Muscle layer of duodenum (tissue), 2 donors: ENCODE measurements at regions not wholly inside any gene's neighbourhood (a gene's known extent, or its start where the extent isn't known, plus 50 kb on each side); places are given as distances from the start of the nearest gene placed in this dataset.

Experiments used
- H3K27ac ChIP-seq: one replicate; pipeline ENCODE4 v1.7.0; 2013; ENCODE audit warnings: mild to moderate bottlenecking, low read length
- H3K27me3 ChIP-seq: one replicate; pipeline ENCODE4 v1.7.0; 2013; ENCODE audit warnings: low read depth, mild to moderate bottlenecking, control low read depth, low read length
- H3K36me3 ChIP-seq, 2 donors: one replicate each; pipeline ENCODE4 v1.7.0; 2013; ENCODE audit warnings: low read length in 2 of 2, control low read depth in 1 of 2, mild to moderate bottlenecking in 1 of 2; ENCODE audit not compliant: insufficient read depth in 2 of 2, control insufficient read depth in 1 of 2
- H3K4me1 ChIP-seq, 2 donors: one replicate each; pipeline ENCODE4 v1.7.0; 2013; ENCODE audit warnings: low read length in 2 of 2, mild to moderate bottlenecking in 2 of 2, control low read depth in 1 of 2, moderate library complexity in 1 of 2; ENCODE audit not compliant: insufficient read depth in 2 of 2, control insufficient read depth in 1 of 2
- H3K4me3 ChIP-seq, 2 donors: one replicate each; pipeline ENCODE4 v1.7.0; 2013; ENCODE audit warnings: low read length in 2 of 2, low read depth in 1 of 2, mild to moderate bottlenecking in 1 of 2
- H3K9me3 ChIP-seq, 2 donors: one replicate each; pipeline ENCODE4 v1.7.0; 2013; ENCODE audit warnings: low read length in 2 of 2, control low read depth in 1 of 2, mild to moderate bottlenecking in 1 of 2; ENCODE audit not compliant: control insufficient read depth in 1 of 2
- donor health status: healthy.

- no peaks in the 10 kb centered on the region for H3K36me3 ChIP-seq
- H3K27me3 ChIP-seq: no peaks in the 10 kb centered on the region
- no peaks in the 10 kb centered on the region for H3K9me3 ChIP-seq
- H3K4me1 ChIP-seq: no peaks in the 10 kb centered on the region
- no peak overlapping the region for H3K27ac ChIP-seq
- H3K4me3 ChIP-seq: no peak overlapping the region
These were observed 222.0 kb upstream of the RAB4A start for GRCh38 chr1:229048896-229049295.

- no peak overlapping the region for H3K4me3 ChIP-seq
- no peaks in the 10 kb centered on the region for H3K27me3 ChIP-seq
- peaks cover 8 to 22% of the 10 kb centered on the region in 2 donors for H3K4me1 ChIP-seq
- H3K27ac ChIP-seq: no peak overlapping the region
- H3K9me3 ChIP-seq: no peaks in the 10 kb centered on the region
- H3K36me3 ChIP-seq: no peaks in the 10 kb centered on the region
These were observed 214.9 kb upstream of the RAB4A start for GRCh38 chr1:229056046-229056445.

GRCh38 chr1:229058111-229058561 is 212.8 kb upstream of the RAB4A start:
- no peaks in the 10 kb centered on the region for H3K27me3 ChIP-seq
- H3K9me3 ChIP-seq: no peaks in the 10 kb centered on the region
- no peak overlapping the region for H3K27ac ChIP-seq
- no peak overlapping the region for H3K4me3 ChIP-seq
- no peaks in the 10 kb centered on the region for H3K36me3 ChIP-seq
- H3K4me1 ChIP-seq: peaks cover 8 to 22% of the 10 kb centered on the region in 2 donors

GRCh38 chr1:229058729-229059128 is 212.2 kb upstream of the RAB4A start:
- H3K36me3 ChIP-seq: no peaks in the 10 kb centered on the region
- peaks cover 8 to 26% of the 10 kb centered on the region in 2 donors for H3K4me1 ChIP-seq
- no peaks in the 10 kb centered on the region for H3K27me3 ChIP-seq
- no peak overlapping the region for H3K27ac ChIP-seq
- H3K9me3 ChIP-seq: no peaks in the 10 kb centered on the region
- no peak overlapping the region for H3K4me3 ChIP-seq

- Histone ChIP-seq H3K4me1 (peaks cover 11 to 26% of the 10 kb centered on the region in 2 donors), H3K27ac (no peak overlapping the region), H3K36me3 (no peaks in the 10 kb centered on the region), H3K4me3 (no peak overlapping the region), H3K27me3 (no peaks in the 10 kb centered on the region), H3K9me3 (no peaks in the 10 kb centered on the region)
These were observed 211.0 kb upstream of the RAB4A start for GRCh38 chr1:229059671-229060539.

- Histone ChIP-seq H3K9me3 (no peaks in the 10 kb centered on the region), H3K27me3 (no peaks in the 10 kb centered on the region), H3K27ac (no peak overlapping the region), H3K4me3 (no peak overlapping the region), H3K4me1 (peaks cover 11 to 26% of the 10 kb centered on the region in 2 donors), H3K36me3 (no peaks in the 10 kb centered on the region)
These were observed 208.8 kb upstream of the RAB4A start for GRCh38 chr1:229062135-229062534.

- no peak overlapping the region for H3K27ac ChIP-seq
- H3K27me3 ChIP-seq: no peaks in the 10 kb centered on the region
- H3K4me1 ChIP-seq: peaks cover 8 to 27% of the 10 kb centered on the region in 2 donors
- H3K9me3 ChIP-seq: no peaks in the 10 kb centered on the region
- no peak overlapping the region for H3K4me3 ChIP-seq
- H3K36me3 ChIP-seq: no peaks in the 10 kb centered on the region
These were observed 207.6 kb upstream of the RAB4A start for GRCh38 chr1:229063154-229063773.

- Histone ChIP-seq H3K36me3 (no peaks in the 10 kb centered on the region), H3K4me3 (no peak overlapping the region), H3K4me1 (peaks cover 3 to 15% of the 10 kb centered on the region in 2 donors)
These were observed 206.4 kb upstream of the RAB4A start for GRCh38 chr1:229064320-229065168.

GRCh38 chr1:229065613-229066012 is 205.3 kb upstream of the RAB4A start:
- no peaks in the 10 kb centered on the region for H3K36me3 ChIP-seq
- H3K27ac ChIP-seq: no peak overlapping the region
- H3K9me3 ChIP-seq: no peaks in the 10 kb centered on the region
- H3K4me1 ChIP-seq: peaks cover 3 to 14% of the 10 kb centered on the region in 2 donors
- no peaks in the 10 kb centered on the region for H3K27me3 ChIP-seq
- no peak overlapping the region for H3K4me3 ChIP-seq

More at GRCh38 chr1:229064320-229065168, 206.4 kb upstream of the RAB4A start:
- Histone ChIP-seq H3K27me3 (no peaks in the 10 kb centered on the region), H3K9me3 (no peaks in the 10 kb centered on the region), H3K27ac (no peak overlapping the region)

- Histone ChIP-seq H3K36me3 (no peaks in the 10 kb centered on the region), H3K27me3 (no peaks in the 10 kb centered on the region), H3K27ac (no peak overlapping the region), H3K9me3 (no peaks in the 10 kb centered on the region), H3K4me1 (peaks cover 3 to 14% of the 10 kb centered on the region in 2 donors), H3K4me3 (no peak overlapping the region)
These were observed 204.3 kb upstream of the RAB4A start for GRCh38 chr1:229066591-229066990.

- no peak overlapping the region for H3K27ac ChIP-seq
These were observed 203.4 kb upstream of the RAB4A start for GRCh38 chr1:229067546-229067945.

More at GRCh38 chr1:229067546-229067945, 203.4 kb upstream of the RAB4A start:
- peaks cover 3 to 14% of the 10 kb centered on the region in 2 donors for H3K4me1 ChIP-seq
- H3K36me3 ChIP-seq: no peaks in the 10 kb centered on the region
- H3K4me3 ChIP-seq: no peak overlapping the region
- no peaks in the 10 kb centered on the region for H3K27me3 ChIP-seq
- H3K9me3 ChIP-seq: no peaks in the 10 kb centered on the region
